Liver (tissue), 7 donors: ENCODE measurements at regions not wholly inside any gene's neighbourhood (a gene's known extent, or its start where the extent isn't known, plus 50 kb on each side); places are given as distances from the start of the nearest gene placed in this dataset.

ENCODE experiments used
- DNase-seq: peaks from one replicate; pipeline ENCODE4 v3.0.0-alpha.2; 2017; ENCODE audit warnings: low spot score
- H3K27ac ChIP-seq, 2 donors: one replicate each; pipeline ENCODE4 v1.7.0; 2013; ENCODE audit warnings: inconsistent platforms in 2 of 2, low read length in 2 of 2, control low read depth in 1 of 2, low read depth in 1 of 2, mild to moderate bottlenecking in 1 of 2
- H3K27me3 ChIP-seq, 4 donors: one replicate each; pipeline versions ENCODE4 v1.6.1 to v1.7.0; 2013; ENCODE audit warnings: low read length in 3 of 4, inconsistent platforms in 1 of 4, mild to moderate bottlenecking in 1 of 4, moderate library complexity in 1 of 4; ENCODE audit not compliant: control insufficient read depth in 4 of 4, insufficient read depth in 4 of 4
- H3K36me3 ChIP-seq, 4 donors: one replicate each; pipeline versions ENCODE4 v1.6.1 to v1.7.0; 2013; ENCODE audit warnings: low read length in 3 of 4, mild to moderate bottlenecking in 3 of 4, low read depth in 1 of 4, moderate library complexity in 1 of 4; ENCODE audit not compliant: control insufficient read depth in 4 of 4, insufficient read depth in 3 of 4
- H3K4me1 ChIP-seq, 4 donors: one replicate each; pipeline versions ENCODE4 v1.6.1 to v1.7.0; 2013; ENCODE audit warnings: low read length in 3 of 4, mild to moderate bottlenecking in 3 of 4, moderate library complexity in 1 of 4; ENCODE audit not compliant: control insufficient read depth in 4 of 4, insufficient read depth in 4 of 4
- H3K4me3 ChIP-seq, 3 donors: one replicate each; pipeline versions ENCODE4 v1.6.1 to v1.7.0; 2013; ENCODE audit warnings: low read length in 3 of 3, control low read depth in 1 of 3, low read depth in 1 of 3, mild to moderate bottlenecking in 1 of 3
- H3K9ac ChIP-seq, 2 donors: one replicate each; pipeline ENCODE4 v1.7.0; 2013; ENCODE audit warnings: low read length in 2 of 2, mild to moderate bottlenecking in 2 of 2, moderate library complexity in 2 of 2, control low read depth in 1 of 2, low read depth in 1 of 2
- H3K9me3 ChIP-seq, 4 donors: one replicate each; pipeline versions ENCODE4 v1.6.1 to v1.7.0; 2013; ENCODE audit warnings: low read length in 3 of 4; ENCODE audit not compliant: control insufficient read depth in 4 of 4
- EGR1 ChIP-seq, 2 donors: IDR thresholded peaks; 2 replicates each; pipeline ENCODE4 v1.6.1; 2016 to 2018; ENCODE audit warnings: antibody characterized with exemption in 2 of 2, low read depth in 2 of 2
- FOXA1 ChIP-seq: IDR thresholded peaks from 2 replicates; pipeline ENCODE4 v1.6.1; 2016; ENCODE audit warnings: antibody characterized with exemption
- GABPA ChIP-seq, 2 donors: IDR thresholded peaks in 1 of 2; conservative IDR thresholded peaks in 1 of 2; 2 replicates each; pipeline ENCODE4 v1.6.1; 2016; ENCODE audit warnings: antibody characterized with exemption in 2 of 2, mild to moderate bottlenecking in 1 of 2, moderate library complexity in 1 of 2
- HNF4A ChIP-seq, 2 donors: conservative IDR thresholded peaks; 2 replicates each; pipeline ENCODE4 v1.6.1; 2016; ENCODE audit warnings: antibody characterized with exemption in 2 of 2, mild to moderate bottlenecking in 2 of 2
- RAD21 ChIP-seq, 2 donors: IDR thresholded peaks; 2 replicates each; pipeline ENCODE4 v1.6.1; 2016; ENCODE audit warnings: antibody characterized with exemption in 2 of 2, mild to moderate bottlenecking in 2 of 2
- RXRA ChIP-seq, 2 donors: IDR thresholded peaks; 2 replicates each; pipeline ENCODE4 v1.6.1; 2017 to 2018; ENCODE audit warnings: antibody characterized with exemption in 2 of 2, mild to moderate bottlenecking in 1 of 2
- SP1 ChIP-seq: IDR thresholded peaks from 2 replicates; pipeline ENCODE4 v1.6.1; 2018; ENCODE audit warnings: antibody characterized with exemption, mild to moderate bottlenecking
- YY1 ChIP-seq: IDR thresholded peaks from 2 replicates; pipeline ENCODE4 v1.6.1; 2016; ENCODE audit warnings: antibody characterized with exemption, mild to moderate bottlenecking
- WGBS: extraction: QIAGEN DNeasy Blood & Tissue Kit; methylation state at CpG from one replicate; pipeline ENCODE4 v1.1.7; 2013; 5-methylcytosine and 5-hydroxymethylcytosine counted together
- TF ChIP-seq, protein P1 (sequence below): IDR thresholded peaks from 2 replicates; pipeline ENCODE4 v1.6.1; 2016; ENCODE audit warnings: antibody characterized with exemption
- TF ChIP-seq, protein P2 (sequence below): IDR thresholded peaks from 2 replicates; pipeline ENCODE4 v1.6.1; 2016; ENCODE audit warnings: antibody characterized with exemption
- TF ChIP-seq, protein P3 (sequence below): IDR thresholded peaks from 2 replicates; pipeline ENCODE4 v1.6.1; 2016; ENCODE audit warnings: antibody characterized with exemption, mild to moderate bottlenecking
- TF ChIP-seq, protein P4 (sequence below): IDR thresholded peaks from 2 replicates; pipeline ENCODE4 v1.6.1; 2016; ENCODE audit warnings: antibody characterized with exemption
- donor health status: healthy.
- donor health status: healthy.
- donor health status: healthy.
- donor health status: healthy.

DNA sequence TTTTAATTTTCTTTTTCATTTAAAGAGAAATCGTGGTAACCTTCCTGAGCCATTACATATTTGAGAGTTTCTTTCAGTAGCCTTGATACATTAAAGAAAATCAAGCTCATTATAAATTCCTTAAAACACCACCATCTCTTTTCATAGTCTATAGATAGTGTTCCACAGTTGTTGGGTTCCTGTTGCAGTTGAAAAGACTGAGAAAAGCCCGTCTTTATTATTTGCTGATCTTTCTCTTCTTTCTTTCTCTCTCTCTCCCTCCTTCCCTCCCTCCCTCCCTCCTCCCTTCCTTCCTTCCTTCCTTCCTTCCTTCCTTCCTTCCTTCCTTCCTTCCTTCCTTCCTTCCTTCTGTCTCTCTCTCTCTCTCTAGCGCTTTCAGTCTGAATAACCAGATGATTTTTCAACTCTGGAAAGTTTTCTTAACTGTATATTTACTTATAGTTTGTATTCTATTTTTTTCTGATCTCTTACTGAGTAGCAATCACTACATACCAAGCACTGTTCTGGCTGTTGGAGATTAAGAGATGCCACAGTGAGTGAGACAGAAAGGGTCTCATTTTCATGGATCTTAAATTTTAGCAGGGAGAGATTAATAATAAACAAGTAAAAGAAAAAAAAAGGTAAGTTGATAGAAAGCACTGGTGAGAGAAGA lies 157.5 kb downstream of the TINAG start:
- H3K9ac ChIP-seq = no peak overlapping the region
- H3K27me3 ChIP-seq = no peaks in the 10 kb centered on the region
- WGBS = 62% methylated on average over 3 of the region's 3 CpGs
- H3K27ac ChIP-seq = no peak overlapping the region
- no peak overlapping the region for H3K4me3 ChIP-seq
- no peaks in the 10 kb centered on the region for H3K36me3 ChIP-seq
- no peaks in the 10 kb centered on the region for H3K4me1 ChIP-seq
- TF ChIP-seq, protein P1, sequence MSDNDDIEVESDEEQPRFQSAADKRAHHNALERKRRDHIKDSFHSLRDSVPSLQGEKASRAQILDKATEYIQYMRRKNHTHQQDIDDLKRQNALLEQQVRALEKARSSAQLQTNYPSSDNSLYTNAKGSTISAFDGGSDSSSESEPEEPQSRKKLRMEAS = no peak
- TF ChIP-seq SP1 (no peak), FOXA1 (no peak), HNF4A (conservative IDR thresholded peaks at IDR 0.05) (no peak)
- TF ChIP-seq, protein P2, sequence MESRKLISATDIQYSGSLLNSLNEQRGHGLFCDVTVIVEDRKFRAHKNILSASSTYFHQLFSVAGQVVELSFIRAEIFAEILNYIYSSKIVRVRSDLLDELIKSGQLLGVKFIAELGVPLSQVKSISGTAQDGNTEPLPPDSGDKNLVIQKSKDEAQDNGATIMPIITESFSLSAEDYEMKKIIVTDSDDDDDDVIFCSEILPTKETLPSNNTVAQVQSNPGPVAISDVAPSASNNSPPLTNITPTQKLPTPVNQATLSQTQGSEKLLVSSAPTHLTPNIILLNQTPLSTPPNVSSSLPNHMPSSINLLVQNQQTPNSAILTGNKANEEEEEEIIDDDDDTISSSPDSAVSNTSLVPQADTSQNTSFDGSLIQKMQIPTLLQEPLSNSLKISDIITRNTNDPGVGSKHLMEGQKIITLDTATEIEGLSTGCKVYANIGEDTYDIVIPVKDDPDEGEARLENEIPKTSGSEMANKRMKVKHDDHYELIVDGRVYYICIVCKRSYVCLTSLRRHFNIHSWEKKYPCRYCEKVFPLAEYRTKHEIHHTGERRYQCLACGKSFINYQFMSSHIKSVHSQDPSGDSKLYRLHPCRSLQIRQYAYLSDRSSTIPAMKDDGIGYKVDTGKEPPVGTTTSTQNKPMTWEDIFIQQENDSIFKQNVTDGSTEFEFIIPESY = no peak
- DNase-seq = no peak
- H3K9me3 ChIP-seq = no peaks in the 10 kb centered on the region

DNA sequence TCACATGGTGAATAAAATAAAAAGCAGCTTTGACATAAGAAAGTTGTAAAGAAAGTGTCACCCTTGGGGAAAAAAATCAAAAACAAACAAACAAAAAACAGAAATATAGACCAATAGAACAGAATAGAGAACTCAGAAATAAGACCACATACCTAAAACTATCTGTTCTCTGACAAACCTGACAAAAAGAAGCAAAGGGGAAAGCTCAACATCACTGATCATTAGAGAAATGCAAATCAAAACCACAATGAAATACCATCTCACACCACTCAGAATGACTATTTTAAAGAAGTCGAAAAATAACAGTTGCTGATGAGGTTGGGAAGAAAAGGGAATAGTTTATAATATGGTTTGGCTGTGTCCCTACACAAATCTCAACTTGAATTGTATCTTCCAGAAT lies 159.1 kb downstream of the TINAG start:
- no peak for DNase-seq
- WGBS = 58% methylated on average over 1 of the region's 1 CpG
- Histone ChIP-seq H3K36me3 (no peaks in the 10 kb centered on the region), H3K27ac (no peak overlapping the region), H3K27me3 (no peaks in the 10 kb centered on the region), H3K4me3 (no peak overlapping the region), H3K9ac (no peak overlapping the region), H3K4me1 (no peaks in the 10 kb centered on the region), H3K9me3 (no peaks in the 10 kb centered on the region)
- no peak for TF ChIP-seq YY1
- TF ChIP-seq, protein P3, sequence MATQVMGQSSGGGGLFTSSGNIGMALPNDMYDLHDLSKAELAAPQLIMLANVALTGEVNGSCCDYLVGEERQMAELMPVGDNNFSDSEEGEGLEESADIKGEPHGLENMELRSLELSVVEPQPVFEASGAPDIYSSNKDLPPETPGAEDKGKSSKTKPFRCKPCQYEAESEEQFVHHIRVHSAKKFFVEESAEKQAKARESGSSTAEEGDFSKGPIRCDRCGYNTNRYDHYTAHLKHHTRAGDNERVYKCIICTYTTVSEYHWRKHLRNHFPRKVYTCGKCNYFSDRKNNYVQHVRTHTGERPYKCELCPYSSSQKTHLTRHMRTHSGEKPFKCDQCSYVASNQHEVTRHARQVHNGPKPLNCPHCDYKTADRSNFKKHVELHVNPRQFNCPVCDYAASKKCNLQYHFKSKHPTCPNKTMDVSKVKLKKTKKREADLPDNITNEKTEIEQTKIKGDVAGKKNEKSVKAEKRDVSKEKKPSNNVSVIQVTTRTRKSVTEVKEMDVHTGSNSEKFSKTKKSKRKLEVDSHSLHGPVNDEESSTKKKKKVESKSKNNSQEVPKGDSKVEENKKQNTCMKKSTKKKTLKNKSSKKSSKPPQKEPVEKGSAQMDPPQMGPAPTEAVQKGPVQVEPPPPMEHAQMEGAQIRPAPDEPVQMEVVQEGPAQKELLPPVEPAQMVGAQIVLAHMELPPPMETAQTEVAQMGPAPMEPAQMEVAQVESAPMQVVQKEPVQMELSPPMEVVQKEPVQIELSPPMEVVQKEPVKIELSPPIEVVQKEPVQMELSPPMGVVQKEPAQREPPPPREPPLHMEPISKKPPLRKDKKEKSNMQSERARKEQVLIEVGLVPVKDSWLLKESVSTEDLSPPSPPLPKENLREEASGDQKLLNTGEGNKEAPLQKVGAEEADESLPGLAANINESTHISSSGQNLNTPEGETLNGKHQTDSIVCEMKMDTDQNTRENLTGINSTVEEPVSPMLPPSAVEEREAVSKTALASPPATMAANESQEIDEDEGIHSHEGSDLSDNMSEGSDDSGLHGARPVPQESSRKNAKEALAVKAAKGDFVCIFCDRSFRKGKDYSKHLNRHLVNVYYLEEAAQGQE = no peak
- no peak for TF ChIP-seq SP1
- TF ChIP-seq EGR1 (IDR thresholded peaks at IDR 0.05; ENCODE audit: low read depth in 2 of 2) = no peak
- TF ChIP-seq, protein P4, sequence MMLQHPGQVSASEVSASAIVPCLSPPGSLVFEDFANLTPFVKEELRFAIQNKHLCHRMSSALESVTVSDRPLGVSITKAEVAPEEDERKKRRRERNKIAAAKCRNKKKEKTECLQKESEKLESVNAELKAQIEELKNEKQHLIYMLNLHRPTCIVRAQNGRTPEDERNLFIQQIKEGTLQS = no peak
- no peak for TF ChIP-seq HNF4A (conservative IDR thresholded peaks at IDR 0.05)
- no peak for TF ChIP-seq RXRA (IDR thresholded peaks at IDR 0.05)
- no peak for TF ChIP-seq RAD21 (IDR thresholded peaks at IDR 0.05)
- no peak for TF ChIP-seq GABPA (IDR thresholded peaks at IDR 0.05 in 1 of 2, conservative IDR thresholded peaks at IDR 0.05 in 1 of 2)
